Spleen (tissue), 7 donors: ENCODE measurements at regions not wholly inside any gene's neighbourhood (a gene's known extent, or its start where the extent isn't known, plus 50 kb on each side); places are given as distances from the start of the nearest gene placed in this dataset.

ENCODE experiments used
- POLR2AphosphoS5 ChIP-seq, 3 donors: sonication (generic); formaldehyde crosslinking; IDR thresholded peaks; one replicate each; pipeline ENCODE4 v1.5.1; 2017; ENCODE audit warnings: antibody characterized with exemption in 3 of 3
- TF ChIP-seq, protein P1 (sequence below), 11 experiments: fragments of 200-600 bp in 7 of 11; fragments of 450-650 bp in 4 of 11; sonication (generic) in 4 of 11; IDR thresholded peaks in 8 of 11; conservative IDR thresholded peaks in 3 of 11; 1 replicate in 7 of 11; 2 replicates in 4 of 11; pipeline versions ENCODE4 v1.4.0 to v1.8.0; 2016 to 2021; ENCODE audit warnings: antibody characterized with exemption in 11 of 11, inconsistent platforms in 4 of 11, mild to moderate bottlenecking in 1 of 11
- donor health status: DM: no; HTN: no; CAD: no; lungs with moderate emphysema.
- donor health status: DM: no; HTN: no; CAD: no.
- donor health status: DM: no; HTN: no; CAD: no.

DNA sequence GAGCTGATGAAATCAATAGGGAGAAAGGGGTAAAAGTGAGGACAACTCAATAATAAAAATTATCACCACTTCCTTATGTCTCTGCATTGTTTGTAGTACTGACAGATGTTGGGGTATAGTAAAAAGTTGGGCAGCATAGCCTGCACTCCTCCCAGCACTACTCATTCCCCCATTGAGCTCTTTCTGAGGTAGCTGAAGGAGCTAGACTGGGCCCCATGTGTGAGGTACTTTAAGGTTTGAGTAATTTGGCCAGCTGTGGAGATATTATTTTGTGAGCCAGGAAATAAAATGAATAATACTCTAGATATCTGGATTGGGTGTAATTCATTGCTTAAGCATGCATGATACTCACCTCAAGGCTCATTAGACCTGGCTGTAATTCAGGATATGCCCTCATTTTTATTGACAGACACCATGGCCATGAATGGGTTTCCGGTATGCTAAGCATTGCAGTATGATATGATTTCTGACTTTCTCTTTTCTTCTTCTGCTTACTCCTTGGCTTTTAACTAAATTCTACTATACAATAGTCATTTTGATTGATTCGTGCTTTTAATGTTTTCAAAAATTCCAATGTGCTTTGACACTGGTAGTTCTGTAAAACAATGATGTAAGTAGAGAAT is 283.9 kb upstream of the RIMS1 start:
- TF ChIP-seq, protein P1, sequence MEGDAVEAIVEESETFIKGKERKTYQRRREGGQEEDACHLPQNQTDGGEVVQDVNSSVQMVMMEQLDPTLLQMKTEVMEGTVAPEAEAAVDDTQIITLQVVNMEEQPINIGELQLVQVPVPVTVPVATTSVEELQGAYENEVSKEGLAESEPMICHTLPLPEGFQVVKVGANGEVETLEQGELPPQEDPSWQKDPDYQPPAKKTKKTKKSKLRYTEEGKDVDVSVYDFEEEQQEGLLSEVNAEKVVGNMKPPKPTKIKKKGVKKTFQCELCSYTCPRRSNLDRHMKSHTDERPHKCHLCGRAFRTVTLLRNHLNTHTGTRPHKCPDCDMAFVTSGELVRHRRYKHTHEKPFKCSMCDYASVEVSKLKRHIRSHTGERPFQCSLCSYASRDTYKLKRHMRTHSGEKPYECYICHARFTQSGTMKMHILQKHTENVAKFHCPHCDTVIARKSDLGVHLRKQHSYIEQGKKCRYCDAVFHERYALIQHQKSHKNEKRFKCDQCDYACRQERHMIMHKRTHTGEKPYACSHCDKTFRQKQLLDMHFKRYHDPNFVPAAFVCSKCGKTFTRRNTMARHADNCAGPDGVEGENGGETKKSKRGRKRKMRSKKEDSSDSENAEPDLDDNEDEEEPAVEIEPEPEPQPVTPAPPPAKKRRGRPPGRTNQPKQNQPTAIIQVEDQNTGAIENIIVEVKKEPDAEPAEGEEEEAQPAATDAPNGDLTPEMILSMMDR (IDR thresholded peaks at IDR 0.05 in 8 of 11, conservative IDR thresholded peaks at IDR 0.05 in 3 of 11) = no peak
- TF ChIP-seq POLR2AphosphoS5 (IDR thresholded peaks at IDR 0.05) = no peak
